HEK293 (cell line): ENCODE measurements at regions not wholly inside any gene's neighbourhood (a gene's known extent, or its start where the extent isn't known, plus 50 kb on each side); places are given as distances from the start of the nearest gene placed in this dataset.

Experiments used
- CTCF ChIA-PET: fragments of 350-600 bp; formaldehyde crosslinking; extraction: SDS; loops from one replicate; lab custom pipeline; 2021; ENCODE audit warnings: antibody characterized with exemption; lab: Yijun Ruan, JAX
- POLR2A ChIA-PET: fragments of 300-600 bp; formaldehyde crosslinking; extraction: SDS; loops from one replicate; lab custom pipeline; 2020; ENCODE audit warnings: antibody characterized with exemption, inconsistent platforms; lab: Yijun Ruan, JAX
- H3K27ac ChIP-seq: fragments of 200-500 bp; sonication (Bioruptor generic); 2 replicates; pipeline ENCODE4 v1.5.1; 2014; ENCODE audit warnings: low read depth, low read length, control low read depth, inconsistent platforms; ENCODE audit errors: extremely low read depth
- H3K36me3 ChIP-seq, 2 experiments: fragments of 200-500 bp in 1 of 2; sonication (Bioruptor generic) in 1 of 2; 1 replicate in 1 of 2; 2 replicates in 1 of 2; pipeline ENCODE4 v1.5.1; 2014 to 2017; ENCODE audit warnings: inconsistent platforms in 2 of 2, low read length in 2 of 2; ENCODE audit not compliant: control insufficient read depth in 2 of 2, insufficient read depth in 1 of 2
- H3K4me1 ChIP-seq: fragments of 200-500 bp; sonication (Bioruptor generic); 2 replicates; pipeline ENCODE4 v1.5.1; 2014; ENCODE audit warnings: mild to moderate bottlenecking, low read length, inconsistent platforms; ENCODE audit not compliant: control insufficient read depth, insufficient read depth
- H3K4me3 ChIP-seq: 2 replicates; pipeline ENCODE4 v1.5.1; 2011; ENCODE audit warnings: low read depth, mild to moderate bottlenecking, control low read depth, low read length, moderate library complexity
- H3K9me3 ChIP-seq: fragments of 200-500 bp; sonication (Bioruptor generic); 2 replicates; pipeline ENCODE4 v1.5.1; 2014; ENCODE audit warnings: low read depth, low read length, inconsistent platforms; ENCODE audit not compliant: control insufficient read depth, insufficient read depth
- PRDM4 ChIP-seq: fragments of 450-650 bp; formaldehyde crosslinking; IDR thresholded peaks from 2 replicates; pipeline ENCODE4 v1.5.1; 2017; ENCODE audit warnings: missing biosample characterization, missing genetic modification characterization
- SP2 ChIP-seq: fragments of 450-650 bp; formaldehyde crosslinking; IDR thresholded peaks from 2 replicates; pipeline ENCODE4 v1.5.1; 2016; ENCODE audit warnings: missing biosample characterization, missing genetic modification characterization
- ZBTB17 ChIP-seq: fragments of 450-650 bp; formaldehyde crosslinking; IDR thresholded peaks from 2 replicates; pipeline ENCODE4 v1.5.1; 2016; ENCODE audit warnings: missing biosample characterization, missing genetic modification characterization
- ZBTB20 ChIP-seq: fragments of 450-650 bp; formaldehyde crosslinking; IDR thresholded peaks from 2 replicates; pipeline ENCODE4 v1.5.1; 2016; ENCODE audit warnings: missing biosample characterization, missing genetic modification characterization
- ZBTB48 ChIP-seq: fragments of 450-650 bp; formaldehyde crosslinking; IDR thresholded peaks from 2 replicates; pipeline ENCODE4 v1.5.1; 2016; ENCODE audit warnings: missing biosample characterization, missing genetic modification characterization
- ZBTB7A ChIP-seq: fragments of 450-650 bp; formaldehyde crosslinking; IDR thresholded peaks from 2 replicates; pipeline ENCODE4 v1.5.1; 2016; ENCODE audit warnings: low read depth, missing biosample characterization, missing genetic modification characterization
- ZFP37 ChIP-seq: fragments of 450-650 bp; formaldehyde crosslinking; IDR thresholded peaks from 2 replicates; pipeline ENCODE4 v1.5.1; 2016; ENCODE audit warnings: missing biosample characterization, missing genetic modification characterization
- ZIC2 ChIP-seq: fragments of 450-650 bp; formaldehyde crosslinking; IDR thresholded peaks from 2 replicates; pipeline ENCODE4 v1.5.1; 2016; ENCODE audit warnings: missing biosample characterization, missing genetic modification characterization
- ZNF184 ChIP-seq: fragments of 450-650 bp; IDR thresholded peaks from 2 replicates; pipeline ENCODE4 v1.5.1; 2018; ENCODE audit warnings: missing biosample characterization, mild to moderate bottlenecking, missing genetic modification characterization
- ZNF19 ChIP-seq: fragments of 450-650 bp; formaldehyde crosslinking; IDR thresholded peaks from 2 replicates; pipeline ENCODE4; 2016; ENCODE audit warnings: missing biosample characterization, missing genetic modification characterization, low read depth
- ZNF266 ChIP-seq: fragments of 450-650 bp; formaldehyde crosslinking; IDR thresholded peaks from 2 replicates; pipeline ENCODE4 v1.5.1; 2016; ENCODE audit warnings: missing biosample characterization, missing genetic modification characterization, low read depth
- ZNF610 ChIP-seq: fragments of 450-650 bp; formaldehyde crosslinking; IDR thresholded peaks from 2 replicates; pipeline ENCODE4 v1.5.1; 2016; ENCODE audit warnings: missing biosample characterization, missing genetic modification characterization, borderline replicate concordance
- ZSCAN23 ChIP-seq: fragments of 450-650 bp; formaldehyde crosslinking; IDR thresholded peaks from 2 replicates; pipeline ENCODE4 v1.5.1; 2016; ENCODE audit warnings: missing biosample characterization, missing genetic modification characterization
- ZSCAN4 ChIP-seq: fragments of 450-650 bp; formaldehyde crosslinking; IDR thresholded peaks from 2 replicates; pipeline ENCODE4 v1.5.1; 2017; ENCODE audit warnings: missing biosample characterization, missing genetic modification characterization
- TF ChIP-seq, protein P1 (sequence below): fragments of 450-650 bp; formaldehyde crosslinking; IDR thresholded peaks from 2 replicates; pipeline ENCODE4 v1.5.1; 2016; ENCODE audit warnings: missing biosample characterization, missing genetic modification characterization, low read depth

DNA sequence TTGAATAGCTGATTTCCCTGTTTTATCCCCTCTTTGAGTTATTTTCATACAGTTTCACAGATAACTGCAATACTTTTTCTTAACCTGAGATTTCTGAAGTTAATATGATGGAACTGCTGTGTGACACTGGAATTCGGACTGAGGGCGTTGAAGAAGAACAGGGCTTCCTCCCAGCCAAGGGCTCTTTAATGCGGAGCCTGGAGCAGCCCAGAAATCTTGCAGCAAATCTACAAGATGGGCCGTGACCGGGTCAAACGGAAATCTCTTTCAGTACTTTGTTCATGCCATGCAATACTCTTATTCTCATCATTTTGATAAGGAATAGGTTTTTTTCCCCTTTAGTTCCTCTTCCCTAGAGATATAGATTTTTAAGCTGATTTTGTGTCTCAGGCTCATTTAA is 236.8 kb upstream of the IRX4 start:
- H3K4me3 ChIP-seq: no peak overlapping the region
- H3K27ac ChIP-seq: no peak overlapping the region
- no peaks in the 10 kb centered on the region for H3K36me3 ChIP-seq
- H3K4me1 ChIP-seq: no peaks in the 10 kb centered on the region
- ChIA-PET POLR2A (no interaction called here), CTCF (no interaction called here)
- H3K9me3 ChIP-seq: no peaks in the 10 kb centered on the region; the same call in 1 of the 2 replicates
- no peak for TF ChIP-seq ZNF610 (tag by site-specific recombination)
- TF ChIP-seq ZSCAN4: no peak
- no peak for TF ChIP-seq ZNF266 (tag by site-specific recombination)
- no peak for TF ChIP-seq SP2 (tag by site-specific recombination)
- TF ChIP-seq, protein P1, sequence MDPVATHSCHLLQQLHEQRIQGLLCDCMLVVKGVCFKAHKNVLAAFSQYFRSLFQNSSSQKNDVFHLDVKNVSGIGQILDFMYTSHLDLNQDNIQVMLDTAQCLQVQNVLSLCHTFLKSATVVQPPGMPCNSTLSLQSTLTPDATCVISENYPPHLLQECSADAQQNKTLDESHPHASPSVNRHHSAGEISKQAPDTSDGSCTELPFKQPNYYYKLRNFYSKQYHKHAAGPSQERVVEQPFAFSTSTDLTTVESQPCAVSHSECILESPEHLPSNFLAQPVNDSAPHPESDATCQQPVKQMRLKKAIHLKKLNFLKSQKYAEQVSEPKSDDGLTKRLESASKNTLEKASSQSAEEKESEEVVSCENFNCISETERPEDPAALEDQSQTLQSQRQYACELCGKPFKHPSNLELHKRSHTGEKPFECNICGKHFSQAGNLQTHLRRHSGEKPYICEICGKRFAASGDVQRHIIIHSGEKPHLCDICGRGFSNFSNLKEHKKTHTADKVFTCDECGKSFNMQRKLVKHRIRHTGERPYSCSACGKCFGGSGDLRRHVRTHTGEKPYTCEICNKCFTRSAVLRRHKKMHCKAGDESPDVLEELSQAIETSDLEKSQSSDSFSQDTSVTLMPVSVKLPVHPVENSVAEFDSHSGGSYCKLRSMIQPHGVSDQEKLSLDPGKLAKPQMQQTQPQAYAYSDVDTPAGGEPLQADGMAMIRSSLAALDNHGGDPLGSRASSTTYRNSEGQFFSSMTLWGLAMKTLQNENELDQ: no peak
- TF ChIP-seq ZBTB20 (tag by site-specific recombination): no peak
- no peak for TF ChIP-seq ZNF19 (tag by site-specific recombination)
- TF ChIP-seq ZSCAN23 (tag by site-specific recombination): no peak
- no peak for TF ChIP-seq ZBTB17 (tag by site-specific recombination)
- no peak for TF ChIP-seq PRDM4 (tag by site-specific recombination)
- TF ChIP-seq ZBTB7A: no peak
- no peak for TF ChIP-seq ZFP37 (tag by site-specific recombination)
- no peak for TF ChIP-seq ZBTB48 (tag by site-specific recombination)

DNA sequence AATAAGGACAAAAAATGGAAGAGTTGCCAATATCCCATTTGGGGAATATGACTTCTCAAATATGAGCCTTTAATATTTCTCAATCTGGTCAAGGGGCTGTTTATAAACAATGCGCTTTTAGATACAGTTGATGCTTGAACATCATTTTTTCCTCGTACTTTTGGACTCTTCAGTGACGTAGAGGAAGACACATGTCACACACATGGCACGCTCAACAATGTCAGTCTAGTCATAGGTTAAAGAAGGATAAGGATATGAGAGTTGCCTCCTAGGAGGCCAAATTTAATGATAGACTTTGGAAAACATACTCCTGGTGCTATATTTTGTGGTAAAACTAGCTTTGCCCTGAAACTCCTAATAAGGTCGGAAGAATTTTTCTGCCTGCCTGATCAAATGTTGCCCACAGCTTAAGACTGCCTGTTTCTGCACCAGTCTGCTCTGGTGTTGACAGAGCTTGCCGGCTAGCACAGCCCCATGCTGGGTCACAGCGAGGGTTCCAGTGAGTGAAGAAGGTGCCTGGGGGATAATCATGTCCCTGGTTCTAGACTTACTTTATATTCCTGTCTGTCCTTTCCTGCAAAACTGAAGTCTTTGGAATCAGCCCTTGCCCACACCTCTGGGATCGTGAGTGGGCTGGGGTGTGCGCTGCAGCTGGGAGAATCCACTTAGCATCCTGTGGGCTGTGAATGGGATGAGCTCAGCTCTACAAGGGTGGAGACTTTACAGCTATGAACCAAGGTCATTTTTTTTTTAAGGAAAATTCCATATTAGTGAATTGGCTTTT is 230.8 kb upstream of the IRX4 start:
- Histone ChIP-seq H3K36me3 (no peaks in the 10 kb centered on the region), H3K4me3 (no peak overlapping the region), H3K27ac (no peak overlapping the region), H3K4me1 (no peaks in the 10 kb centered on the region), H3K9me3 (no peaks in the 10 kb centered on the region)
- TF ChIP-seq ZIC2 (tag by site-specific recombination) (peak; percentile 42; the same call in 1 of the 2 replicates), ZNF184 (tag by site-specific recombination) (no peak)
- CTCF ChIA-PET: no interaction called here
- POLR2A ChIA-PET: no interaction called here
